ENCODE measurements at regions not wholly inside any gene's neighbourhood (a gene's known extent, or its start where the extent isn't known, plus 50 kb on each side); places are given as distances from the start of the nearest gene placed in this dataset.

GRCh38 chr2:219744066-219744465, 116.6 kb downstream of the SLC4A3 start:
- TF ChIP-seq CTCF (IDR thresholded peaks at IDR 0.05) (no peak), POLR2A (IDR thresholded peaks at IDR 0.05) (no peak)

Data from transverse colon (tissue), 3 donors.